K562 (cell line): ENCODE measurements at regions not wholly inside any gene's neighbourhood (a gene's known extent, or its start where the extent isn't known, plus 50 kb on each side); places are given as distances from the start of the nearest gene placed in this dataset.

Source experiments
- SMAD3 ChIP-seq: fragments of 450-650 bp; formaldehyde crosslinking; conservative IDR thresholded peaks from 2 replicates; pipeline ENCODE4 v1.4.0; 2020; ENCODE audit warnings: mild to moderate bottlenecking
- TF ChIP-seq, protein P1 (sequence below): fragments of 450-650 bp; IDR thresholded peaks from 2 replicates; pipeline ENCODE4 v1.6.1; 2016; ENCODE audit warnings: mild to moderate bottlenecking, moderate library complexity
- TF ChIP-seq, protein P2 (sequence below): fragments of 250-450 bp; sonication (Bioruptor Pico); IDR thresholded peaks from 2 replicates; pipeline ENCODE4 v1.5.0; 2021; ENCODE audit warnings: mild to moderate bottlenecking, moderate library complexity
- TF ChIP-seq, protein P3 (sequence below): fragments of 250-450 bp; sonication (Bioruptor Pico); IDR thresholded peaks from 2 replicates; pipeline ENCODE4 v1.4.0; 2020; ENCODE audit warnings: mild to moderate bottlenecking, moderate library complexity
- TF ChIP-seq, protein P4 (sequence below): fragments of 250-450 bp; sonication (Bioruptor Pico); IDR thresholded peaks from 2 replicates; pipeline ENCODE4 v1.4.0; 2020; ENCODE audit warnings: mild to moderate bottlenecking, moderate library complexity, borderline replicate concordance

DNA sequence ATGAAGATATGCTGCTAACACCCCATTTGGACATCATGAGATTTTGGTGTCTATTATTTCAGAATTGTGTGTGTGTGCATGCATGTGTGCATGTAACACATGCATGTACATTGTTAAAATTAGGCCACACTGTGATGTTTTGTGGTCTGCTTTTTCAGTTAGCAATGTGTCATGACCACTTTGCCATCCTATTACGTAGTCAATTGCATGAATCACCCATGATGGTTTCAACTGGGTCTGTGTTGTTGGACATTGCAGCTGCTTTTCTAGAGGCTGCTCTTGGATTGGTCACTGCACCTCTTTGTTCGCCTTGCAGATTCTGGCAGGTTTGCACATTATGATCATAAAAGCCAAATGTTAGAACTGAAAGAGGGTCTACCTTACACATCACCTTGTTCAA is 101.0 kb upstream of the THBS1 start (continued):
- TF ChIP-seq, protein P1, sequence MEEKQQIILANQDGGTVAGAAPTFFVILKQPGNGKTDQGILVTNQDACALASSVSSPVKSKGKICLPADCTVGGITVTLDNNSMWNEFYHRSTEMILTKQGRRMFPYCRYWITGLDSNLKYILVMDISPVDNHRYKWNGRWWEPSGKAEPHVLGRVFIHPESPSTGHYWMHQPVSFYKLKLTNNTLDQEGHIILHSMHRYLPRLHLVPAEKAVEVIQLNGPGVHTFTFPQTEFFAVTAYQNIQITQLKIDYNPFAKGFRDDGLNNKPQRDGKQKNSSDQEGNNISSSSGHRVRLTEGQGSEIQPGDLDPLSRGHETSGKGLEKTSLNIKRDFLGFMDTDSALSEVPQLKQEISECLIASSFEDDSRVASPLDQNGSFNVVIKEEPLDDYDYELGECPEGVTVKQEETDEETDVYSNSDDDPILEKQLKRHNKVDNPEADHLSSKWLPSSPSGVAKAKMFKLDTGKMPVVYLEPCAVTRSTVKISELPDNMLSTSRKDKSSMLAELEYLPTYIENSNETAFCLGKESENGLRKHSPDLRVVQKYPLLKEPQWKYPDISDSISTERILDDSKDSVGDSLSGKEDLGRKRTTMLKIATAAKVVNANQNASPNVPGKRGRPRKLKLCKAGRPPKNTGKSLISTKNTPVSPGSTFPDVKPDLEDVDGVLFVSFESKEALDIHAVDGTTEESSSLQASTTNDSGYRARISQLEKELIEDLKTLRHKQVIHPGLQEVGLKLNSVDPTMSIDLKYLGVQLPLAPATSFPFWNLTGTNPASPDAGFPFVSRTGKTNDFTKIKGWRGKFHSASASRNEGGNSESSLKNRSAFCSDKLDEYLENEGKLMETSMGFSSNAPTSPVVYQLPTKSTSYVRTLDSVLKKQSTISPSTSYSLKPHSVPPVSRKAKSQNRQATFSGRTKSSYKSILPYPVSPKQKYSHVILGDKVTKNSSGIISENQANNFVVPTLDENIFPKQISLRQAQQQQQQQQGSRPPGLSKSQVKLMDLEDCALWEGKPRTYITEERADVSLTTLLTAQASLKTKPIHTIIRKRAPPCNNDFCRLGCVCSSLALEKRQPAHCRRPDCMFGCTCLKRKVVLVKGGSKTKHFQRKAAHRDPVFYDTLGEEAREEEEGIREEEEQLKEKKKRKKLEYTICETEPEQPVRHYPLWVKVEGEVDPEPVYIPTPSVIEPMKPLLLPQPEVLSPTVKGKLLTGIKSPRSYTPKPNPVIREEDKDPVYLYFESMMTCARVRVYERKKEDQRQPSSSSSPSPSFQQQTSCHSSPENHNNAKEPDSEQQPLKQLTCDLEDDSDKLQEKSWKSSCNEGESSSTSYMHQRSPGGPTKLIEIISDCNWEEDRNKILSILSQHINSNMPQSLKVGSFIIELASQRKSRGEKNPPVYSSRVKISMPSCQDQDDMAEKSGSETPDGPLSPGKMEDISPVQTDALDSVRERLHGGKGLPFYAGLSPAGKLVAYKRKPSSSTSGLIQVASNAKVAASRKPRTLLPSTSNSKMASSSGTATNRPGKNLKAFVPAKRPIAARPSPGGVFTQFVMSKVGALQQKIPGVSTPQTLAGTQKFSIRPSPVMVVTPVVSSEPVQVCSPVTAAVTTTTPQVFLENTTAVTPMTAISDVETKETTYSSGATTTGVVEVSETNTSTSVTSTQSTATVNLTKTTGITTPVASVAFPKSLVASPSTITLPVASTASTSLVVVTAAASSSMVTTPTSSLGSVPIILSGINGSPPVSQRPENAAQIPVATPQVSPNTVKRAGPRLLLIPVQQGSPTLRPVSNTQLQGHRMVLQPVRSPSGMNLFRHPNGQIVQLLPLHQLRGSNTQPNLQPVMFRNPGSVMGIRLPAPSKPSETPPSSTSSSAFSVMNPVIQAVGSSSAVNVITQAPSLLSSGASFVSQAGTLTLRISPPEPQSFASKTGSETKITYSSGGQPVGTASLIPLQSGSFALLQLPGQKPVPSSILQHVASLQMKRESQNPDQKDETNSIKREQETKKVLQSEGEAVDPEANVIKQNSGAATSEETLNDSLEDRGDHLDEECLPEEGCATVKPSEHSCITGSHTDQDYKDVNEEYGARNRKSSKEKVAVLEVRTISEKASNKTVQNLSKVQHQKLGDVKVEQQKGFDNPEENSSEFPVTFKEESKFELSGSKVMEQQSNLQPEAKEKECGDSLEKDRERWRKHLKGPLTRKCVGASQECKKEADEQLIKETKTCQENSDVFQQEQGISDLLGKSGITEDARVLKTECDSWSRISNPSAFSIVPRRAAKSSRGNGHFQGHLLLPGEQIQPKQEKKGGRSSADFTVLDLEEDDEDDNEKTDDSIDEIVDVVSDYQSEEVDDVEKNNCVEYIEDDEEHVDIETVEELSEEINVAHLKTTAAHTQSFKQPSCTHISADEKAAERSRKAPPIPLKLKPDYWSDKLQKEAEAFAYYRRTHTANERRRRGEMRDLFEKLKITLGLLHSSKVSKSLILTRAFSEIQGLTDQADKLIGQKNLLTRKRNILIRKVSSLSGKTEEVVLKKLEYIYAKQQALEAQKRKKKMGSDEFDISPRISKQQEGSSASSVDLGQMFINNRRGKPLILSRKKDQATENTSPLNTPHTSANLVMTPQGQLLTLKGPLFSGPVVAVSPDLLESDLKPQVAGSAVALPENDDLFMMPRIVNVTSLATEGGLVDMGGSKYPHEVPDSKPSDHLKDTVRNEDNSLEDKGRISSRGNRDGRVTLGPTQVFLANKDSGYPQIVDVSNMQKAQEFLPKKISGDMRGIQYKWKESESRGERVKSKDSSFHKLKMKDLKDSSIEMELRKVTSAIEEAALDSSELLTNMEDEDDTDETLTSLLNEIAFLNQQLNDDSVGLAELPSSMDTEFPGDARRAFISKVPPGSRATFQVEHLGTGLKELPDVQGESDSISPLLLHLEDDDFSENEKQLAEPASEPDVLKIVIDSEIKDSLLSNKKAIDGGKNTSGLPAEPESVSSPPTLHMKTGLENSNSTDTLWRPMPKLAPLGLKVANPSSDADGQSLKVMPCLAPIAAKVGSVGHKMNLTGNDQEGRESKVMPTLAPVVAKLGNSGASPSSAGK: no peak
- no peak for TF ChIP-seq SMAD3 (CRISPR knock-in tag)
- TF ChIP-seq, protein P2, sequence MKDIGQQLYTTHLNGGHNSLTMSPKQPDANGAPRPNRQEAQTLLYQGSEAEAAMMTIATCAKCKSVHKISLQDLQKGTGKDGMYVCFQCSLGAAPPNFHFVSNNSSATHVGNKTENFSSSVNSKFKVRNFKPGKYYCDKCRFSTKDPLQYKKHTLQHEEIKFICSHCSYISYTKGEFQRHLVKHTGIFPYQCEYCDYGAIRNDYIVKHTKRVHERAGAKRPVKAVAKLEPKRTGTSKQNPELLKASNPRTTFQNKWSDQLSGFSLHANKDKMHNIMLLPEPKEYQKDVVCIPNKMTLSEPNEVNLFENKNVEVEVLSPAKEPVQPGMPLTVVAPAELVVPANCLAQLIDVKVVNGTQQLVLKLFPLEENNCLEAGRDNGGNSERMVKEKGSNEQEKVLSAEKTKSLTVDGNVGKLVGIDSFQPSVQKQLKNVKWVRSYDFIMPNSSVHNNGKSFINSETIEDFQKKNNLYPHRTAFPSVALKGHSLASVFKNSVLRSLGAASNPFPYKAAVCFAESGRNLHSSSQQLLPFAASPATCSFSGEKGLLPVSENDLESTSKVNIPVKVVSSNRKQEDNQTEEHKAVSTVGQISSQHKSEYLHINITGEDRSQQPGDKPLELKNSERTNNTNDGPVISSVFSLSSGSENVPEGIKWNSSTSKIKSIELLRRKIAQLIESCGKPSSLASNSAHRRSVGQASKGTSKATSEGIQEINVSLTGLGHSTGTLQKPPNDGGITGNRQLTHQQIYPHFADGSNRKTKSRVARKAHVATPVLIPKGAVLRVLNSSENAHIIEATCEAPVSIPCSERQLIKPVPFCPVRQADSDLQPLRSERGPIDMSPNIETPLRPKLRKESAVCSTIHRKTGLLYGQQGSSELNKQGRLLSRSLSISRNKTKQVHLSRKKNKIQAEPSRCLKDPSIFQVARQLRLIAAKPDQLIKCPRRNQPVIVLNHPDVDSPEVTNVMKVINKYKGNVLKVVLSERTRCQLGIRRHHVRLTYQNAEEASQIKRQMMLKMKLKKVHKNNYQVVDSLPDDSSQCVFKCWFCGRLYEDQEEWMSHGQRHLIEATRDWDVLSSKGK (CRISPR knock-in tag): no peak
- TF ChIP-seq, protein P3, sequence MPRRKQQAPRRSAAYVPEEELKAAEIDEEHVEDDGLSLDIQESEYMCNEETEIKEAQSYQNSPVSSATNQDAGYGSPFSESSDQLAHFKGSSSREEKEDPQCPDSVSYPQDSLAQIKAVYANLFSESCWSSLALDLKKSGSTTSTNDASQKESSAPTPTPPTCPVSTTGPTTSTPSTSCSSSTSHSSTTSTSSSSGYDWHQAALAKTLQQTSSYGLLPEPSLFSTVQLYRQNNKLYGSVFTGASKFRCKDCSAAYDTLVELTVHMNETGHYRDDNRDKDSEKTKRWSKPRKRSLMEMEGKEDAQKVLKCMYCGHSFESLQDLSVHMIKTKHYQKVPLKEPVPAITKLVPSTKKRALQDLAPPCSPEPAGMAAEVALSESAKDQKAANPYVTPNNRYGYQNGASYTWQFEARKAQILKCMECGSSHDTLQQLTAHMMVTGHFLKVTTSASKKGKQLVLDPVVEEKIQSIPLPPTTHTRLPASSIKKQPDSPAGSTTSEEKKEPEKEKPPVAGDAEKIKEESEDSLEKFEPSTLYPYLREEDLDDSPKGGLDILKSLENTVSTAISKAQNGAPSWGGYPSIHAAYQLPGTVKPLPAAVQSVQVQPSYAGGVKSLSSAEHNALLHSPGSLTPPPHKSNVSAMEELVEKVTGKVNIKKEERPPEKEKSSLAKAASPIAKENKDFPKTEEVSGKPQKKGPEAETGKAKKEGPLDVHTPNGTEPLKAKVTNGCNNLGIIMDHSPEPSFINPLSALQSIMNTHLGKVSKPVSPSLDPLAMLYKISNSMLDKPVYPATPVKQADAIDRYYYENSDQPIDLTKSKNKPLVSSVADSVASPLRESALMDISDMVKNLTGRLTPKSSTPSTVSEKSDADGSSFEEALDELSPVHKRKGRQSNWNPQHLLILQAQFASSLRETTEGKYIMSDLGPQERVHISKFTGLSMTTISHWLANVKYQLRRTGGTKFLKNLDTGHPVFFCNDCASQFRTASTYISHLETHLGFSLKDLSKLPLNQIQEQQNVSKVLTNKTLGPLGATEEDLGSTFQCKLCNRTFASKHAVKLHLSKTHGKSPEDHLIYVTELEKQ (CRISPR knock-in tag): no peak
- TF ChIP-seq, protein P4, sequence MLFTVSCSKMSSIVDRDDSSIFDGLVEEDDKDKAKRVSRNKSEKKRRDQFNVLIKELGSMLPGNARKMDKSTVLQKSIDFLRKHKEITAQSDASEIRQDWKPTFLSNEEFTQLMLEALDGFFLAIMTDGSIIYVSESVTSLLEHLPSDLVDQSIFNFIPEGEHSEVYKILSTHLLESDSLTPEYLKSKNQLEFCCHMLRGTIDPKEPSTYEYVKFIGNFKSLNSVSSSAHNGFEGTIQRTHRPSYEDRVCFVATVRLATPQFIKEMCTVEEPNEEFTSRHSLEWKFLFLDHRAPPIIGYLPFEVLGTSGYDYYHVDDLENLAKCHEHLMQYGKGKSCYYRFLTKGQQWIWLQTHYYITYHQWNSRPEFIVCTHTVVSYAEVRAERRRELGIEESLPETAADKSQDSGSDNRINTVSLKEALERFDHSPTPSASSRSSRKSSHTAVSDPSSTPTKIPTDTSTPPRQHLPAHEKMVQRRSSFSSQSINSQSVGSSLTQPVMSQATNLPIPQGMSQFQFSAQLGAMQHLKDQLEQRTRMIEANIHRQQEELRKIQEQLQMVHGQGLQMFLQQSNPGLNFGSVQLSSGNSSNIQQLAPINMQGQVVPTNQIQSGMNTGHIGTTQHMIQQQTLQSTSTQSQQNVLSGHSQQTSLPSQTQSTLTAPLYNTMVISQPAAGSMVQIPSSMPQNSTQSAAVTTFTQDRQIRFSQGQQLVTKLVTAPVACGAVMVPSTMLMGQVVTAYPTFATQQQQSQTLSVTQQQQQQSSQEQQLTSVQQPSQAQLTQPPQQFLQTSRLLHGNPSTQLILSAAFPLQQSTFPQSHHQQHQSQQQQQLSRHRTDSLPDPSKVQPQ (CRISPR knock-in tag): no peak
